ENCODE measurements at regions not wholly inside any gene's neighbourhood (a gene's known extent, or its start where the extent isn't known, plus 50 kb on each side); places are given as distances from the start of the nearest gene placed in this dataset.

DNA sequence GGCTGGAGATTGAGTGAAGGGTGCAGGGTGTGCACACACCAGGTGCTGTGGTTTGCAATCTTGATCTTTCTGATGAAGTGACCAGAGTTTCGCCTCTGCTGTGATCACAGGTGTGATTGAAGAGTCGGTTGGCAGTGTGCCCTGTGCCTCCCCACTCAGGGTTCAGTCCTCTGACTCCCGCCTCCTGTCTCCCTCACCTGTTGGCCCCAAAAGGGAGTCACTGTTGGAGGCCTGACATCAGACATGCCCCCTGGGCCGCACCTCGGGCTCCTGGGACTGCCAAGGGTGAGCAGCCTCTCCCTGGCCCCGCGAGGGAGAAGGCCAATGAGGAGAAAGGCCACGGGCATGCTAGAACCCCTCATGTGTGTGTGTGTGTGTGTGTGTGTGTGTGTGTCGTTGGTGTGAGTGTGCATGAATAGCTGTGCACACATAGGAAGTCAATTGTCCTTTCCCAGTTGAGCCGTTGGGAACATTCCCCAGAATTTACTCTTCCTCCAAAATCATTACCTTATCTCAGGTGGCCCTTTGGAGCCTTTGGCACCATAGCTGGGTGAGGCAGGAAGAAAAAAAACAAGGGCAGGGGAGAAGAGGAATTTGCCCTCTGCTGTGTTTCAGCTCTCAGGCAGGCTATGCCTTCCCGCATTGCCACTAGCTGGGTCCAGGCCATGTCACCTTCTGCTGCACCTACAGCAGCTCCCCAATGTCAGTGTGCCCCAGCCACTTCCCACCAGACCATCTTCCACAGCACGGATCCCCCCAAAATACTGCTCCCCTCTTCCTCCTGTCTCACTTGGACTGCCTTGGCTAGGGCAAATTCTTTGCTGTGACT, 78.1 kb upstream of the LAPTM4A start:
- POLR2A ChIA-PET, result no interaction called here
- FAIRE-seq (no peak), ATAC-seq (no peak), DNase-seq (ENCODE audit: extremely low read depth in 1 of 4, low spot score in 3 of 4) (no peak)
- Histone ChIP-seq H3K79me2 (ENCODE audit: control insufficient read depth, insufficient read depth, low read length) (no peaks in the 10 kb centered on the region), H2AFZ (ENCODE audit: low read depth, low read length) (no peak overlapping the region), H3K4me1 (replicated peaks in 1 of 2; ENCODE audit: control insufficient read depth in 2 of 2, insufficient read depth in 2 of 2, low read length in 2 of 2) (no peaks in the 10 kb centered on the region; a peak in 1 of 5 replicates), H3K9ac (ENCODE audit: insufficient read depth in 1 of 2, low read depth in 2 of 2, low read length in 2 of 2) (no peak overlapping the region), H3K9me3 (replicated peaks; ENCODE audit: control insufficient read depth, insufficient read depth, low read depth, low read length) (no peaks in the 10 kb centered on the region), H3K9me1 (ENCODE audit: control insufficient read depth, insufficient read depth, low read length) (no peaks in the 10 kb centered on the region), H3K36me3 (ENCODE audit: control insufficient read depth, insufficient read depth, low read length) (no peaks in the 10 kb centered on the region), H3K4me3 (no peak overlapping the region), H3K27me3 (ENCODE audit: control insufficient read depth in 2 of 2, insufficient read depth in 2 of 2, low read length in 2 of 2) (peaks cover 4 to 43% of the 10 kb centered on the region in 2 experiments), H3K27ac (ENCODE audit: extremely low read depth, low read depth, low read length) (no peak overlapping the region), H4K20me1 (replicated peaks; ENCODE audit: control insufficient read depth, insufficient read depth, low read length) (no peaks in the 10 kb centered on the region), H3K4me2 (ENCODE audit: insufficient read depth, low read length) (no peak overlapping the region)
- TF ChIP-seq, protein P1, sequence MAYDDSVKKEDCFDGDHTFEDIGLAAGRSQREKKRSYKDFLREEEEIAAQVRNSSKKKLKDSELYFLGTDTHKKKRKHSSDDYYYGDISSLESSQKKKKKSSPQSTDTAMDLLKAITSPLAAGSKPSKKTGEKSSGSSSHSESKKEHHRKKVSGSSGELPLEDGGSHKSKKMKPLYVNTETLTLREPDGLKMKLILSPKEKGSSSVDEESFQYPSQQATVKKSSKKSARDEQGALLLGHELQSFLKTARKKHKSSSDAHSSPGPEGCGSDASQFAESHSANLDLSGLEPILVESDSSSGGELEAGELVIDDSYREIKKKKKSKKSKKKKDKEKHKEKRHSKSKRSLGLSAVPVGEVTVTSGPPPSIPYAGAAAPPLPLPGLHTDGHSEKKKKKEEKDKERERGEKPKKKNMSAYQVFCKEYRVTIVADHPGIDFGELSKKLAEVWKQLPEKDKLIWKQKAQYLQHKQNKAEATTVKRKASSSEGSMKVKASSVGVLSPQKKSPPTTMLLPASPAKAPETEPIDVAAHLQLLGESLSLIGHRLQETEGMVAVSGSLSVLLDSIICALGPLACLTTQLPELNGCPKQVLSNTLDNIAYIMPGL (CRISPR knock-in tag; IDR thresholded peaks at IDR 0.05), result no peak
- no peak for TF ChIP-seq ESRRB (CRISPR knock-in tag; IDR thresholded peaks at IDR 0.05; ENCODE audit: borderline replicate concordance)
- TF ChIP-seq, protein P2, sequence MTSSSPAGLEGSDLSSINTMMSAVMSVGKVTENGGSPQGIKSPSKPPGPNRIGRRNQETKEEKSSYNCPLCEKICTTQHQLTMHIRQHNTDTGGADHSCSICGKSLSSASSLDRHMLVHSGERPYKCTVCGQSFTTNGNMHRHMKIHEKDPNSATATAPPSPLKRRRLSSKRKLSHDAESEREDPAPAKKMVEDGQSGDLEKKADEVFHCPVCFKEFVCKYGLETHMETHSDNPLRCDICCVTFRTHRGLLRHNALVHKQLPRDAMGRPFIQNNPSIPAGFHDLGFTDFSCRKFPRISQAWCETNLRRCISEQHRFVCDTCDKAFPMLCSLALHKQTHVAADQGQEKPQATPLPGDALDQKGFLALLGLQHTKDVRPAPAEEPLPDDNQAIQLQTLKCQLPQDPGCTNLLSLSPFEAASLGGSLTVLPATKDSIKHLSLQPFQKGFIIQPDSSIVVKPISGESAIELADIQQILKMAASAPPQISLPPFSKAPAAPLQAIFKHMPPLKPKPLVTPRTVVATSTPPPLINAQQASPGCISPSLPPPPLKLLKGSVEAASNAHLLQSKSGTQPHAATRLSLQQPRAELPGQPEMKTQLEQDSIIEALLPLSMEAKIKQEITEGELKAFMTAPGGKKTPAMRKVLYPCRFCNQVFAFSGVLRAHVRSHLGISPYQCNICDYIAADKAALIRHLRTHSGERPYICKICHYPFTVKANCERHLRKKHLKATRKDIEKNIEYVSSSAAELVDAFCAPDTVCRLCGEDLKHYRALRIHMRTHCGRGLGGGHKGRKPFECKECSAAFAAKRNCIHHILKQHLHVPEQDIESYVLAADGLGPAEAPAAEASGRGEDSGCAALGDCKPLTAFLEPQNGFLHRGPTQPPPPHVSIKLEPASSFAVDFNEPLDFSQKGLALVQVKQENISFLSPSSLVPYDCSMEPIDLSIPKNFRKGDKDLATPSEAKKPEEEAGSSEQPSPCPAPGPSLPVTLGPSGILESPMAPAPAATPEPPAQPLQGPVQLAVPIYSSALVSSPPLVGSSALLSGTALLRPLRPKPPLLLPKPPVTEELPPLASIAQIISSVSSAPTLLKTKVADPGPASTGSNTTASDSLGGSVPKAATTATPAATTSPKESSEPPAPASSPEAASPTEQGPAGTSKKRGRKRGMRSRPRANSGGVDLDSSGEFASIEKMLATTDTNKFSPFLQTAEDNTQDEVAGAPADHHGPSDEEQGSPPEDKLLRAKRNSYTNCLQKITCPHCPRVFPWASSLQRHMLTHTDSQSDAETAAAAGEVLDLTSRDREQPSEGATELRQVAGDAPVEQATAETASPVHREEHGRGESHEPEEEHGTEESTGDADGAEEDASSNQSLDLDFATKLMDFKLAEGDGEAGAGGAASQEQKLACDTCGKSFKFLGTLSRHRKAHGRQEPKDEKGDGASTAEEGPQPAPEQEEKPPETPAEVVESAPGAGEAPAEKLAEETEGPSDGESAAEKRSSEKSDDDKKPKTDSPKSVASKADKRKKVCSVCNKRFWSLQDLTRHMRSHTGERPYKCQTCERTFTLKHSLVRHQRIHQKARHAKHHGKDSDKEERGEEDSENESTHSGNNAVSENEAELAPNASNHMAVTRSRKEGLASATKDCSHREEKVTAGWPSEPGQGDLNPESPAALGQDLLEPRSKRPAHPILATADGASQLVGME (CRISPR knock-in tag; IDR thresholded peaks at IDR 0.05), result no peak
- no peak for TF ChIP-seq ZKSCAN1 (IDR thresholded peaks at IDR 0.05; ENCODE audit: low read depth, low read length)
- TF ChIP-seq, protein P3, sequence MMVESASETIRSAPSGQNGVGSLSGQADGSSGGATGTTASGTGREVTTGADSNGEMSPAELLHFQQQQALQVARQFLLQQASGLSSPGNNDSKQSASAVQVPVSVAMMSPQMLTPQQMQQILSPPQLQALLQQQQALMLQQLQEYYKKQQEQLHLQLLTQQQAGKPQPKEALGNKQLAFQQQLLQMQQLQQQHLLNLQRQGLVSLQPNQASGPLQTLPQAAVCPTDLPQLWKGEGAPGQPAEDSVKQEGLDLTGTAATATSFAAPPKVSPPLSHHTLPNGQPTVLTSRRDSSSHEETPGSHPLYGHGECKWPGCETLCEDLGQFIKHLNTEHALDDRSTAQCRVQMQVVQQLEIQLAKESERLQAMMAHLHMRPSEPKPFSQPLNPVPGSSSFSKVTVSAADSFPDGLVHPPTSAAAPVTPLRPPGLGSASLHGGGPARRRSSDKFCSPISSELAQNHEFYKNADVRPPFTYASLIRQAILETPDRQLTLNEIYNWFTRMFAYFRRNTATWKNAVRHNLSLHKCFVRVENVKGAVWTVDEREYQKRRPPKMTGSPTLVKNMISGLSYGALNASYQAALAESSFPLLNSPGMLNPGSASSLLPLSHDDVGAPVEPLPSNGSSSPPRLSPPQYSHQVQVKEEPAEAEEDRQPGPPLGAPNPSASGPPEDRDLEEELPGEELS (CRISPR knock-in tag; IDR thresholded peaks at IDR 0.05; ENCODE audit: borderline replicate concordance), result no peak
- TF ChIP-seq MEF2A (IDR thresholded peaks at IDR 0.05; ENCODE audit: control insufficient read depth, low read depth, low read length), result no peak
- TF ChIP-seq RHOXF2B (CRISPR knock-in tag; conservative IDR thresholded peaks at IDR 0.05), result no peak
- TF ChIP-seq, protein P4, sequence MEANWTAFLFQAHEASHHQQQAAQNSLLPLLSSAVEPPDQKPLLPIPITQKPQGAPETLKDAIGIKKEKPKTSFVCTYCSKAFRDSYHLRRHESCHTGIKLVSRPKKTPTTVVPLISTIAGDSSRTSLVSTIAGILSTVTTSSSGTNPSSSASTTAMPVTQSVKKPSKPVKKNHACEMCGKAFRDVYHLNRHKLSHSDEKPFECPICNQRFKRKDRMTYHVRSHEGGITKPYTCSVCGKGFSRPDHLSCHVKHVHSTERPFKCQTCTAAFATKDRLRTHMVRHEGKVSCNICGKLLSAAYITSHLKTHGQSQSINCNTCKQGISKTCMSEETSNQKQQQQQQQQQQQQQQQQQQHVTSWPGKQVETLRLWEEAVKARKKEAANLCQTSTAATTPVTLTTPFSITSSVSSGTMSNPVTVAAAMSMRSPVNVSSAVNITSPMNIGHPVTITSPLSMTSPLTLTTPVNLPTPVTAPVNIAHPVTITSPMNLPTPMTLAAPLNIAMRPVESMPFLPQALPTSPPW (CRISPR knock-in tag; IDR thresholded peaks at IDR 0.05), result no peak
- CTCF ChIA-PET (ENCODE audit: low intra/inter-chr PET ratio), result no interaction called here
- no TSS peak for BruUV-seq (replicated peaks)
- 10% methylated on average over 11 of the region's 12 CpGs for WGBS (ENCODE audit: insufficient coverage, low coverage, missing lambda C conversion rate)
- in situ Hi-C loops (cut with MboI) (loop anchor here (10.0 kb wide), 1 partner anchor 95 kb away; the partner anchor contains the start of gene SDC1), intact Hi-C loops (cut with micrococcal nuclease) (no loop called here)

Measured in K562 (cell line).